EL (cell line): ENCODE measurements at regions not wholly inside any gene's neighbourhood (a gene's known extent, or its start where the extent isn't known, plus 50 kb on each side); places are given as distances from the start of the nearest gene placed in this dataset.
A peak's percentile ranks its signal among the peaks of the same experiment; 100 is the strongest.

Source experiments
- DNase-seq: peaks from one replicate; pipeline ENCODE4 v3.0.0-alpha.2; 2016

DNA sequence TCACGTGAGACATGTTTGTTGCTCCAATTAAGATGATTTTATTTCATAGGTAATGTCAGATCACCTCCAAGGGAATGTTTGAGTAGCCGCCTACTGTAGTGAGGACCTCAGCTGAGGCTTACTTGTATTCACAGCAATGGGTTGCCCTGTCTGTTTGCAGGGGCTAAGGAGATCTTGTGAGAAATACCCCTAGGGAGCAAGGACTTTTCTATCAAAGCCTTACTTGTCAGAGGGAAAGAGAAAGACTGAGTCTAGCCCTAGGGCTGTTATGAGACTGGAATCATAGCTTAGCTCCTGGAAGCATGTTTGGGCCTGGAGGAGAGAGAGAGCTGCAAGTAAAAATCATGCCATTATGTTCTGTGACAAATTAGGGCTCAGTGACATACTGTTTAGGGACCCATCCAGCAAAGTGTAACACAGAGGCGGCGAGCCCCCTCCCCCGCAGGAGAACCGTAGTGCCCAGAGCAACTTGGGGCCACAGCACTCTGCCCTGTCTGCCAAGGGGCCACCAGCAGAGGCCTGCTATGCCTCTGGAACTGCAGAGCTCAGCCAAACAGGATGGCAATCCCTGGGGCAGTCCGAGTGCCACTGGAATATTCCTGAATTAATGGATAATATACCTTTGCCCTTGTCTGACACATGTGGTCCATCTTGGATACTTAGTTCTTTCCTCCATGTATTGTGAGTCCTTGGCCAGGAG lies 178.8 kb downstream of the DACT1 start:
- DNase-seq, result no peak

DNA sequence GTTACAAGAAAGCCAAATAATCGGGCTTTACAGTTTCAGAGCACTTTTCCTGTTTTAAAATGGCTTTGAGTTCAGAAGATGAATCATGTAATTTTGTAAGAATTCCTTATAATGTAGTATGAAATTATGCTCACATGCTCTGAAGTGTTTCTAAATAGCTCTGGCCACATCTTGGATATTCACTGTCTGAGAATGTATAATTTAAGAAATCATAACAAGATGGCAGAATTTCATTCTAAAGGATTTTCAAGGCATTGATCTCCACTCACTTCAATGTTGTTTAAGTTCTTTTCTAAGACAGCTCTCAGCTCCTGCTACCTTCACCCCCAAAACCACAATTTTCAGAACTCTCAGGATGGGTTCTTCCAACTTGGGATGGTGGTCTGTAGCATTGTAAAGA lies 180.1 kb downstream of the DACT1 start:
- DNase-seq, result peak; percentile 37

DNA sequence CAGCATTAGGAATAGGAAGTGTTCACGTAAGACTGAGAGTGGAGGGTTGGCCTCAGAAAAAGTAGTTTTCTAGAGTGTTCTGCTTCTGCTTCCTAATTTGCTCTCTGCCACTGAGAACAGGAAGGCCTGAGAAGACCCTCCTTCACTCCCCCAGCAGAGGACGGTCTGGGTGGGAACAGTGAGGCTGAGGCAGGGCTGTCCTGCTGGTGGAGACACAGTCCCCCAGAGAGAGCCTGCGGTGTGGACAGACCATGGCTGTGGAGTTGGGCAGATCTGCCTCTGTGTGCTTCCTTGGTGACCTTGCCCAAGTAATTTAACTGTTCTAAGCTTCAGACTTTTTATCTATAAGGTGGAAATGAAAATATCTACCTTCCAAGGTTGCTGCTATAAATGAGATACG lies 182.3 kb downstream of the DACT1 start:
- DNase-seq, result no peak

DNA sequence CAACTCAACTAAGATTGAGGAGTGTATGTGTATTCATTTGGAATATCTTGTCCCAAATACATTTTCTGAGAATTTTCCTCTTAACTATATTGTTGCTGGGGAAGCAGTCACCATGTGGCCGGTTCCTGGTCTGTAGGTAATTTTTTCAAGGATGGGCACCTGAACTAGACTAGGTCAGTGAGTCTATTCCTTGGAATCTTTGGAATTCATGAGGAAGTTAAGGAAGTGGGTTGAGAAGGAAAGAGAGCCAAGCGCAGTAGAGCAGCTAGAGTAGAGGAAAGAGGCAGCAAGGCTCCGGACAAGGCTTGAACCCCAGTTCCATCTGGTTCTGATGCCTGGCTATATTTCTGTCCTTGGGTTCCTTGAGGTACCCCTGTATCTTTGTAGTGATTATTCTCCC lies 183.7 kb downstream of the DACT1 start:
- DNase-seq, result no peak

DNA sequence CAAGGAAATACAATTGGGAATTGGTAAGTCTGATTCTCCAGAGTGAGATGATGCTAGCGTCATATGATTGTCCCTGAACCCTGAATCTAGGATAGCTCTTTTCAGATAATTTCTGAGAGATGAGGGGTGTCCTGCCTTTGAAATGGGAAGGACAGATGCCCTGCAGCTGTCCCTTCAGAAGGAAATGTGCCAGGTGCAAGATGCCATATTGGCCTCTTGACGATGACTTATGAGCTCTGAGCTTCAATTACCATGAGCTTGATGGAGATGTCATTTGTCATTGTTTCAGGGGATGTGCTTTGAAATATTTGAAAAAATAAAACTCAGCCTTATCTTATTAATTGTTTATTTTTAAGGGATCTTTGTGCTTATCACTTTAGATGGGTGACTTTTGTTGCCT lies 185.1 kb downstream of the DACT1 start:
- DNase-seq, result no peak

DNA sequence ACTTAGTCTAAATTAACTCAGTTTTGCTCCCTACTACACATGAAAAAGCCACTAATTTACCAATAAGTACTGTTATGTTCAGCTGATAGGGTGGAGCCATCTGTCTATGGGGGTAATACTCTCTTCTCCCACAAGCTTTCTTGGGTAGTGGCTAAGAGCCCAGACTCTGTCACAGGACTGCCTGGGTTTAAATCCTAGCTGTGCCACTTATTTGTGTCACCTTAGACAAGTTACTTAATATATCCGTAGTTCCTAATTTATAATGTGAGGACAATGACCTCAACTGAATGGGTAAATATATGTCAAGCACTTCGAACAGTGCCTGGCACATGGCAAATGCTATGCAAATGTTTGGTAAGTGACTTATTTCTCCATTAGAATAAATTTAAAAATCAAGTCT lies 185.6 kb downstream of the DACT1 start:
- no peak for DNase-seq

DNA sequence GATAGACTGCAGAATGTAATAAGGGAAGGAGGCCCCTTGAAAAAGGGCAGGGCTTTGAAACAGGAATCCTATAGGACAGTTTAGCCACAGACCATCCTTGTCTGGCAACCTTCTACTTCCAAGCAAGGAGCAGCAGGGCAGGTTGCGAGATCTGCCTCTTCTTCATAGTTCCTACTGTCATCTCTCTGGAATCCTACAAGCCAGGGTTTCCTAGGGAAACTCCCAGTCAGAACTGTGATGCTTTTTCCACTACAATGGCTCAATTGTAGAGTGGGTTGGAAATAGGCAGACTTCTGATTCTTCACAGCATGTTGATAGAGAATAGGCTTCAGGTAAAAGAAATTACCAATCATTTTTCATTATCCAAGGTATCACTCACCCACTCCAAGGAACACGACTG lies 186.3 kb downstream of the DACT1 start:
- peak; percentile 6 for DNase-seq

DNA sequence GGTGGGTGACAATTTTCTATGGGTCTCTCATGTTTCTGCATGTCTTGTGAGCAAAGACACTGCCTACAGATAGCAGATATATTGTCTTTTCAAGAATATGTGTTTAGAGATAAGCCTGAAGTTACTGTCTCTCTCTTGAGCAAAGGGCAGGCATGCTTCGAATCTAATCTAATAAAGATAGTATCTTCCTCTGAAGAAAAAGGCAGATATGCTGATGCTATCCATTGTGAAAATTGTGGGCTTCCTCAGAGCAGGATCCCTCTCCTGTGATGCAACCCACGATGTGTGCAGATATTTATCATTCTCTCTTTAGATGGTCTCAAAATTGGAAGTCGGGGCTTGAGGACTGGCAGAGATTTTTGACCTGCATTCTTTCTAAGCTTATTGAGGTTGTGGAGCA lies 187.0 kb downstream of the DACT1 start:
- no peak for DNase-seq

DNA sequence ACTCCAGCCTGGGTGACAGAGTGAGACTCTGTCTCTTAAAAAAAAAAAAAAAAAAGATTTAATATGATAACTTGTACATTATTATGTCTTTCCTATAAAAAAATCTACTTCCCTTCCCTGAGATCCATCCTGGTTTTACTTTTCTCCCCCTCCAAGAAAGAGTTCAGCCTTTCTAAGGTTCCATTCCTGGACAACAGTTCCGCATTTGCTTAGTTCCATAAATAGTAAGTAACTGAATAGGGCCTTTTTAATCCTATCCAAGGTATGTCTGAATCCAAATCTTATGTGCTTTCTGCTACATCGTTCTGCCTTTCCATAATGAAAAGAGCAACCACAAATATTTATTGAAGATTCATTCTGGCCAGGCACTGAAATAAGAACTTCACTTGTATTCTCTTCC lies 187.8 kb downstream of the DACT1 start:
- no peak for DNase-seq

DNA sequence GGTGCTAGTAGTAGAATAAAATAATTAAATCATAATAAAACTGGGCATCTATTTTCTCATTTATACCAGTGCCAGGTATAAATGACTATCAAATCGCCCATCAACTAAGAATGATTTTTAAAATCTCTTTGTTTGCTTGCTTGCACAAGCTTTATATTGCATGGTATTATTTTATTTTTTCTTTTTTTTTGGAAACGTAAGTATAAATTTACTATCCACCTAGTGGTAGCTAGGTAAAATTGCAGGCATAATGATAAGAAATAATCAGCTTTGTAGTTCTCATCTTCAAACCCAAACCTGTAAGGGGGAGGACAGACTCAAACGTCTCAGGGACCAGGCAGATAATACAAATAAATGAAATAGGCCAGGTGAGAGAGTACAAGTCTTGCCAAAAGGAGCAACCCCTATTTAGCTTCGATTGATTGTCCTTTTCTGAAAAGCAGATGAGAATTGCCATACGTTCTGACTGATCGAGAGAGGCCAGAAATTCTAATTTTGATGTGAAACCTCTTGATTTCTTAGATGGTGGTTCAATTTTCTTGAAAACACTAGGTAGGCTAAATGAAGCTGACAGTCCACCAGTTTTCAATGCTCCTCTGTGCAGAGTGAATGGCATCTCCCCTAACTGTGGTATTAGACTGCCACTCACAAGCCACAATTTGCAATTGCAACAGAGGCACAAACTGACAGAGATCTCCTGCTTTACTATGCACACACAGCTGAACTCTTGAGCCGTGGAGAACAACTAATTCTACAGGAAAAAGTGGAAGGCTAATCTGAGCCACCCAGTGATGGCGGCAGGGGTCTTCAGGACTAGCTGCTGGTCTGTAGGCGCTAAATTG lies 189.3 kb downstream of the DACT1 start:
- no peak for DNase-seq

DNA sequence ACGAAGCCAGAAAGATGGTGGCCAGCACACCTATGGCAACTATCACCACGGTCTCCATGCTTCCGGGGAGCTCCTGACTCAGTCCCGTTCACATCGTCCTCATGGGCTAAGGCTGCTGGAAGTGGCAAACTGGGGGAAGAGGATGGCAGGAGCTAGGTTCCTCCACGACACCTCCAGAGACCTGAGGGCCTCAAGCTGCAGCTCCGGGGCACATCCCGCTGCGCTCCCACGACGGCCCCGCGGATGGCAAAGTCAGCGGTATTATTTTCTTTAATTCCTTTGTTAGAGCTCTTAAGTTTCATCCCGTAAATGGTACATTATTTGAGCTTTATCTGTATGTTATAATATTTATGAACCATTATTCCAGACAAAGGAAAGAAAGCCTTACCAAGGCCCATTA lies 190.5 kb downstream of the DACT1 start:
- DNase-seq, result no peak

DNA sequence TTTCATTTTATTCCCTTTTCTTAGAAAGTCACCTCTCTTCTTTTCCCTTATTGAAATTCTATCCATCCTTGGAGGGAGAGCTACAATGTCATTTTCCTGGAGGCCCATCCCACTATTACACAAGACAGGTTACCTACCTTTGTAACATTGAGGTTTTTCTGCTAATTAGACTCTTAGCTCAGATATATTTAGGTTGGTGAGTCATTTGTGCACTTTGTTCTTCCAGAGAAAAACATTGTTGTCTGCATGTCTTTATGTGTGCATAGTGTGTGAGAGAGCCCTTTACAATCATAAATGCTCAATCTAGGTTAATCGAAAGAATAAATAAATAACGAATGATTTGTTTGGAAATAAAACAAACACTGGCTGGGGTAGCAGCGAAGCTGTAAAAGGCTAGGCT lies 191.8 kb downstream of the DACT1 start:
- no peak for DNase-seq

DNA sequence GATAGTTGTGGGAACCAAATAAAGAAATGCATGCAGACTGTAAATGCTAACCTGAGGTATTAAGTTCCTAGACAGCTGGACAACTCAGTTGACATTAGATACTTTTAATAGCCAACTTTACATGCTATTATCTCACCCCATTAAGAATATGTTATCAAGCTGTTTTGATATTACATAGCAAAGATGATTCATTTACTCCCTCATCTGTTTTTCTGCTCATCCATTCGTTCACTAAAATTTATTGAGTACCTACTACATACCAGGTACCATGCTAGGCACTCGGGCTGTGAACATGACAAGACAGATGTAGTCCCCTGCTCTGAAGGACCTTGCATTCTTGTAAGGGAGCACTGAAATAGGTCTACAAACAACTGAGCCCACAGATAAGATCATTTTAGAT lies 192.4 kb downstream of the DACT1 start:
- no peak for DNase-seq

DNA sequence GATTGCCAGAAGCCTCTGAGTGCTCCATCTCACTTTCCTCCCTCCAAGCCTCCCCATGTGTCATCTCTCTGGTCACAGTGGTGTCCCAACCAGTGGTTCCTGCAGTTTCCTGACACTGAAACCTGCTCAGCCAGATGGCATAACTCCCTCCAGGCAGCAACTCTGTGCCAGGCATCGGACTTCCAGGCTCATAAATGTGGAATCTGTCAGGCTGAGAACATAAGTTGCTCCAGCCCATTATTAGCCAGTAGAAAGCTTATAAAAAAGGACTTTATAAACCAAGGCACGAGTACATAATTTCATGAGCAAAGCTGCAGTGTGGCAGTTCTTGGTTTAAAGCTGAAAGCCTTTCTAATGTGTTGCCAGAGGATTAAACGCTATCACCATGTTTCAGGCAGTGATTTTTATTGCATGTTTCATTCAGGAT lies 194.3 kb downstream of the DACT1 start:
- DNase-seq, result no peak

DNA sequence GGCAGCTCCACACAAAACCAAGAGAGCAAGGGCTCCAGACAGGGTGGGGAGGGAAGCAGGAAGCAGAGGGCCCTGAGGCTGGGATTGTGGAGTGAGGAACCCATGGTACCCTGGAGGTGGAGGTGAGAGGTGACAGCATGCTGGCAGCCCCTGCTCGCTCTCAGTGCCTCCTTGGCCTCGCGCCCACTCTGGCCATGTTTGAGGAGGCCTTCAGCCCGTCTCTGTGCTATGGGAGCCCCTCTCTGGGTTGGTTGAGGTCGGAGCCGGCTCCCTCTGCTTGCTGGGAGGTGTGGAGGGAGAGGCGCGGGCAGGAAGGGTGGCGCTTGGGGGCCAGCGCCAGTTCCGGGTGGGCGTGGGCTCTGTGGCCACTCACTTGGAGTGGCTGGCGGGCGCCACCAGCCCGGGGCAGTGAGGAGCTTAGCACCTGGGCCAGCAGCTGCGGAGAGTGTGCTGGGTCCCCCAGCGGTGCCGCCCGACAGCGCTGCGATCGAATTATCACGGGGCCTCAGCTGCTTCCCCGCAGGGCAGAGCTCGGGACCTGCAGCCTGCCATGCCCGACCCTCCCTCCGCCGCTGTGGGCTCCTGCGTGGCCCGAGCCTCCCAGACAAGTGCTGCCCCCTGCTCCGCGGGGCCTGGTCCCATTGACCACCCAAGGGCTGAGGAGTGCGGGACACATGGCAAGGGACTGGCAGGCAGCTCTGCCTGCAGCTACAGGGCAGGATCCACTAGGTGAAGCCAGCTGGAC lies 196.0 kb downstream of the DACT1 start:
- no peak for DNase-seq

DNA sequence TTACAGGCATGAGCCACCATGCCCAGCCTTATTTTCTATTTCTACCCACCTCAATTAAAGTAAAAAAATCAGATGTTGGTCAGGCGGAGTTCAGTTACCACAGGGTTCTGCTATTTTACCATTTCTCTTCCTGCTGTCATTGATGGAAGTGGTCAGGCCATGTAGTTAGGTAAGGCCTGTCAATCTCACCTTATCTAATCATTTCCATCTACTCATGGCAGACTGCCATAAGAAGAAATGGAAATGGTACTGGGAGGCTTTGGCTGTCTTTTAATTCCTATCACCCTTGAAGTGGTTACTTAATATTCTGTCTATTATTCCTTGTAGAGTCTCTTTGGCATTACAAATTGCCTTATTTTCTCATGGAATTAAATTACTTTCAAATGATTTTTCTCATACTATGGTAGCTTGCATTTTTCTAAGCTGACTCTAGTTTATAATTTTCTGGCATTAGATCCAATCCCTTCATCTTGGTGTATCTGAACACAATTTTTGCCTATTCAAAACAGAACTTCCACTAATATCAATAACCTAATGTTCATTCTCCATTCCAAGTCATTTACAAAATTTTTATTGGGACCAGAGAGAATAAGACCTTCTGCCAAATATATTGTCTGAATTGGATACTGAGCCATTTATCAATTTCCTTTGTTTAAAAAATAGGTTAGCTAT lies 198.7 kb downstream of the DACT1 start:
- DNase-seq, result no peak

DNA sequence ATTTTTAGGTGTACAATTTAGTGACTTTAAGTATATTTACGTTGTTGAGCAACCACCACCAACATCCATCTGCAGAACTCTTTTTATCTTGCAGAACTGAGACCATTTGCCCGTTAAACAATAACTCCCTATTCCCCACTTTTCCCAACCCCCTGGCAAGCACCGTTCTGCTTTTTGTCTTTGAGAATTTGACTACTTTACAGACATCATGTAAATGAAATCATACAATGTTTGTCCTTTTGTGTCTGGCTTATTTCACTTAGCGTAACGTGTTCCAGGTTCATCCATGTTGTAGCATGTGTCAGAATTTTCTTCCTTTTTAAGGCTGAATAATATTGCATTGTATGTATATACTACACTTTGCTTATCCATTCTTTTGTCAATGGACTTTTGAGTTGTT lies 201.5 kb downstream of the DACT1 start:
- DNase-seq, result no peak

DNA sequence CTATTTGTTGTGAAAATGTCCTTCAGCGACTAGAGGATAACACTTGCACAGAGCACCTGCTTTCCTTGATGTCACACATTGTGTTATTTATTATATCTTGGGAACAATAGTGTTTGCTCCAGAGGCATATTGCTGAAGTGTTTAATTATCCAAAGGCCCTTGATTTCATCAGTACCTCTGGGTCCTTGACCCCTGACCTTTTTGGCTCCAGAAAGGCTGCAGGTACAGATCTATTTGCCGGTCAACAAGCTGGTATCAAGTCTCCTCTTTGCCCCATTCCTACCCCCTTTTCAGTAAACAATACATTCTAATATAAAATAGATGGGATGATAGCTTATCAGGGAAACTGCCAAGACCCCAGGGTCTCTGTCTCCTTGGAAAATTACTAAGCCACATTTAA lies 206.8 kb downstream of the DACT1 start:
- DNase-seq, result no peak

DNA sequence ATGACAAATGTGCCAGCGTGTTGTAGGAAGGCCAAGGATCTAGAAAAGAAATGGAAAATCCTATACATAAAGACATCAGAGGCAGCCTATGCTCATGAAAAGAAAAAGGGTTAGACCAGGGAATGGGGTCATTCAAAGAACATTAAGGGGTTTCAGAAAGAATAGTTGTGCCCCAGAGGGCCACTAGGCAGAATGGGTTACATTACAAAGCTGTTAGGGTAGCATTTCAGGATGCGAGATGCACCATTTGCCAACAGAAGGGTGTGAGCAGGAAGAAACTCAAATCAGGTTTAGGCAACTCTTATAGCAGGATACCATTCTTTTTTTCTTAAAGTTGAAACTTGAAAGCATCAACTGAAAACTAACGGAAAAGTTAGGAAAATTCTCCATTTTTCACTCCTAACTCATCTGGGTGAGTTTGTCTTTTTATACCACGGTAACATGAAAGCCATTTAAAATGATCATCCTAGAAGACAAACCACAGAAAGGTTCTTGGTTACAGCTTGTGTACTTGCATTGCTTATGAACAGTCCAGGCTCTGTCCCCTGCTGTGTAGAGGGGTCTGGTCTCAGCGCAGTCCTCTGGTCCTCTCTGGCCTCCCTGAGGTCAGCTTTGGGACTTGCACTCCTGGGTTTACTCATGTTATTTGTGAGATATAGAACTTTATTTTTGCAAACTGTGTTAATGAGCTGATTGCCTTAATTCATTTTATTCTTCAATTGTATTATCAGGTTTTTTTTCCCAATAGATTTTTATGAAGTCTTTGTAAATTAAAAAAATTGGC lies 209.1 kb downstream of the DACT1 start:
- no peak for DNase-seq

DNA sequence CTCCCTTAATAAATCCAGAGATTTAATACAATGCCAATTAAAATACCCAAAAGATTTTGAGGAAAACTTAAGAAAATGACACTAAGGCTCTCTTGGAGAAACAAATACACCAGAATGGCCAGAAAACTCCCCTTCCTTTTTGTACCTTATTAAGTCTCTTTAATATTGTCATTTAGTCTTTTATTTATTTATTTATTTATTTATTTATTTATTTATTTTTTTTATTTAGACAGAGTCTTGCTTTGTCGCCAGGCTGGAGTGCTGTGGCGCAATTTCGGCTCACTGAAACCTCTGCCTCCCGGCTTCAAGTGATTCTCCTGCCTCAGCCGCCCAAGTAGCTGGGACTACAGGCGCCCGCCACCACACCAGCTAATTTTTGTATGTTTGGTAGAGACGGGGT lies 210.6 kb downstream of the DACT1 start:
- DNase-seq, result no peak

DNA sequence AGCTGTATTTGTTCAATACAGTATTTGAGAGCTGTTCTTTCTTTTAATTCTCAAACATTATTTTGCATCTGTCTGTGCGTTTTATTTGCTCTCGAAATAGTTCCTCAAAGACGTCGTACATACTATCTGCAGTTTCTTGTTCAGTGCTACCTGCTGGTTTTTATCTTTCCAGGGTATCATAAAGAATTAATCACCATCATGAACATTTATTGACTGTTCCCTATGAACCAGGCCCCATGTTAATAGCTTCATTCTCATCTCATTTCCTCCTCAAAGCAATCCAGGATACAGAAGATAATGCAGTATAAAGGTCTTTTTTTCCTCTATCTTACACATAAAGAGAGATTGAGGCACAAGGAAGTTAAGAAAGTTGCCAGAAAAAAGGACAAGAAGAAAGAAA lies 211.8 kb downstream of the DACT1 start:
- DNase-seq, result no peak

DNA sequence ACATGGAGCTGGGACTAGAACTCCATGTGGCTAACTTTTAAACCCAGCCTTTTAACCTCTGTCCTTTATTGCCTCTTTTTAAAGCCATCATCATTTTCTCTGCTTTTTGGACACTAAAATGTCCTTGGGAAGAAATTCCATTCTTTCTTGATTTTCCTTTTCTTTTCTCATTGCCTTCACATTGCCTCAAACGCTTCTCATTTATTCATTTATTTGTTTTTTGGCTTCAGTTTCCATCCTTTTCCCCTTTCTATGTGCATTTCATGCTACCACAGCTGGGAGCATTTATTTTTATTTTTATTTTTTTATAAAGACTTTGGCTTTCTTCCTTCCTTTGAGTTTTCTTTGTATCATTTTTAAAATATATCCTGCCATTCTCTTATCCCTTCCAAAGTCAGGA lies 212.2 kb downstream of the DACT1 start:
- DNase-seq, result no peak

DNA sequence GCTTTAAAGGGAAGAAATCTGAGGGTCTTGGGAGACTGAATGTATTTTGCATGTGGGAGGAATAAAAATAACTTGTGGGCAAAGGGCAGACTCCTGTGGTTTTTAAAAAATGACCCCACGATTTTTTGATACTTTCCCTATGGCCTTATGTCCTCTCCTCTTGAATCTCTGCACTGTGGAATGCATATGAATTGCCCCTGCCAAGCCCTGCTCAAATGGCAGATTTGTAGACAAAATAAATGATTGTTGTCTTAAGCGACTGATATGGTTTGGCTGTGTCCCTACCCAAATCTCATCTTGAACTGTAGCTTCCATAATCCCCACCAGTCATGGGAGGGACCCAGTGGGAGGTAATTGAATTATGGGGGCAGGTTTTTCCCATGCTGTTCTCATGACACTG lies 223.8 kb downstream of the DACT1 start:
- DNase-seq, result no peak
